Endodermal cell (in vitro differentiated cells): ENCODE measurements at regions not wholly inside any gene's neighbourhood (a gene's known extent, or its start where the extent isn't known, plus 50 kb on each side); places are given as distances from the start of the nearest gene placed in this dataset.

Experiments
- DNase-seq: peaks from one replicate; pipeline ENCODE4 v3.0.0-alpha.2; 2017
- H3K27ac ChIP-seq: 2 replicates; pipeline ENCODE4 v1.5.1; 2013; ENCODE audit warnings: mild to moderate bottlenecking, low read depth, low read length, moderate library complexity
- H3K27me3 ChIP-seq: 2 replicates; pipeline ENCODE4 v1.6.1; 2013; ENCODE audit warnings: mild to moderate bottlenecking, low read length, moderate library complexity; ENCODE audit not compliant: insufficient read depth, control insufficient read depth, poor library complexity, severe bottlenecking
- H3K36me3 ChIP-seq: 2 replicates; pipeline ENCODE4 v1.7.0; 2013; ENCODE audit warnings: mild to moderate bottlenecking, low read length, moderate library complexity; ENCODE audit not compliant: control insufficient read depth, insufficient read depth
- H3K4me1 ChIP-seq: one replicate; pipeline ENCODE4 v1.7.0; 2013; ENCODE audit warnings: low read length; ENCODE audit not compliant: control insufficient read depth, insufficient read depth
- H3K4me3 ChIP-seq: 2 replicates; pipeline ENCODE4 v1.5.1; 2013; ENCODE audit warnings: mild to moderate bottlenecking, low read length, moderate library complexity
- H3K9ac ChIP-seq: 2 replicates; pipeline ENCODE4 v1.6.1; 2013; ENCODE audit warnings: mild to moderate bottlenecking, low read length, moderate library complexity; ENCODE audit not compliant: poor library complexity, severe bottlenecking; ENCODE audit errors: extremely low read depth
- H3K9me3 ChIP-seq: 2 replicates; pipeline ENCODE4 v1.6.1; 2013; ENCODE audit warnings: mild to moderate bottlenecking, low read length, moderate library complexity; ENCODE audit not compliant: control insufficient read depth
- H3K27ac Mint-ChIP-seq: 2 replicates; pipeline ENCODE4 v1.8.0; 2020; ENCODE audit warnings: mixed read lengths
- H3K27me3 Mint-ChIP-seq: 2 replicates; pipeline ENCODE4 v1.8.0; 2021; ENCODE audit warnings: mild to moderate bottlenecking, mixed read lengths; ENCODE audit not compliant: insufficient read depth
- H3K36me3 Mint-ChIP-seq: 2 replicates; pipeline ENCODE4 v1.8.0; 2020; ENCODE audit warnings: low read depth, mixed read lengths
- H3K4me1 Mint-ChIP-seq: 2 replicates; pipeline ENCODE4 v1.8.0; 2020; ENCODE audit warnings: mixed read lengths
- H3K4me3 Mint-ChIP-seq: 2 replicates; pipeline ENCODE4 v1.8.0; 2020; ENCODE audit warnings: mild to moderate bottlenecking, moderate library complexity, mixed read lengths
- H3K9me3 Mint-ChIP-seq: 2 replicates; pipeline ENCODE4 v1.8.0; 2020; ENCODE audit warnings: mild to moderate bottlenecking, mixed read lengths
- WGBS, 2 experiments: methylation state at CpG; one replicate each; pipeline versions ENCODE4 v1.1.5 to v1.1.7; 2013; ENCODE audit warnings: missing lambda C conversion rate in 2 of 2, mixed read lengths in 1 of 2; ENCODE audit not compliant: insufficient coverage in 1 of 2, insufficient read length in 1 of 2; 5-methylcytosine and 5-hydroxymethylcytosine counted together
- TF ChIP-seq, protein P1 (sequence below): fragments of 200-600 bp; sonication (generic); conservative IDR thresholded peaks from 2 replicates; pipeline ENCODE4 v1.5.0; 2021; ENCODE audit warnings: antibody characterized with exemption, mild to moderate bottlenecking

DNA sequence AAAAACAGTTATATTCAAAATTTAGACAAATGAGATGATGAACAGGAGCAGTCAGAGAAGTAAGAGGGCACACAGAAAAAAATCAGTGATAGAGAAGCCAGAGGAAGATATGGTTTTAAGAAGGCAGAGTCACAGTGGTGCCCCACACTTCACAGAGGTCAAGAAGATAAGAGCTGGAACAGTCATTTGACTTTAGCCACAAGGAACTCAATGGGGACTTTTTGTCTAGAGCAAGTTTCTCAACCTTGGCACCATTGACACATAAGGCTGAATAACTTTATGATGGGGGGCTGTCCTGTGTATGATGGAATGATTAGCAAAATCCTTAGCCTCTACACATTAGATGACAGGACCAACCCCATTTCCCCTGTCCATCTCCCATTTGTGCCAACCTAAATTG lies 172.8 kb upstream of the PLEKHG7 start:
- TF ChIP-seq, protein P1, sequence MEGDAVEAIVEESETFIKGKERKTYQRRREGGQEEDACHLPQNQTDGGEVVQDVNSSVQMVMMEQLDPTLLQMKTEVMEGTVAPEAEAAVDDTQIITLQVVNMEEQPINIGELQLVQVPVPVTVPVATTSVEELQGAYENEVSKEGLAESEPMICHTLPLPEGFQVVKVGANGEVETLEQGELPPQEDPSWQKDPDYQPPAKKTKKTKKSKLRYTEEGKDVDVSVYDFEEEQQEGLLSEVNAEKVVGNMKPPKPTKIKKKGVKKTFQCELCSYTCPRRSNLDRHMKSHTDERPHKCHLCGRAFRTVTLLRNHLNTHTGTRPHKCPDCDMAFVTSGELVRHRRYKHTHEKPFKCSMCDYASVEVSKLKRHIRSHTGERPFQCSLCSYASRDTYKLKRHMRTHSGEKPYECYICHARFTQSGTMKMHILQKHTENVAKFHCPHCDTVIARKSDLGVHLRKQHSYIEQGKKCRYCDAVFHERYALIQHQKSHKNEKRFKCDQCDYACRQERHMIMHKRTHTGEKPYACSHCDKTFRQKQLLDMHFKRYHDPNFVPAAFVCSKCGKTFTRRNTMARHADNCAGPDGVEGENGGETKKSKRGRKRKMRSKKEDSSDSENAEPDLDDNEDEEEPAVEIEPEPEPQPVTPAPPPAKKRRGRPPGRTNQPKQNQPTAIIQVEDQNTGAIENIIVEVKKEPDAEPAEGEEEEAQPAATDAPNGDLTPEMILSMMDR: no peak
- no peak overlapping the region for H3K27ac Mint-ChIP-seq
- H3K9me3 Mint-ChIP-seq: no peaks in the 10 kb centered on the region
- H3K27me3 Mint-ChIP-seq: no peaks in the 10 kb centered on the region
- H3K36me3 Mint-ChIP-seq: no peaks in the 10 kb centered on the region
- no peak overlapping the region for H3K4me3 Mint-ChIP-seq
- Histone ChIP-seq H3K4me1 (no peaks in the 10 kb centered on the region), H3K9ac (no peak overlapping the region), H3K36me3 (no peaks in the 10 kb centered on the region), H3K4me3 (no peak overlapping the region), H3K27me3 (no peaks in the 10 kb centered on the region), H3K27ac (no peak overlapping the region), H3K9me3 (no peaks in the 10 kb centered on the region)
- H3K4me1 Mint-ChIP-seq: no peaks in the 10 kb centered on the region
- DNase-seq: no peak

DNA sequence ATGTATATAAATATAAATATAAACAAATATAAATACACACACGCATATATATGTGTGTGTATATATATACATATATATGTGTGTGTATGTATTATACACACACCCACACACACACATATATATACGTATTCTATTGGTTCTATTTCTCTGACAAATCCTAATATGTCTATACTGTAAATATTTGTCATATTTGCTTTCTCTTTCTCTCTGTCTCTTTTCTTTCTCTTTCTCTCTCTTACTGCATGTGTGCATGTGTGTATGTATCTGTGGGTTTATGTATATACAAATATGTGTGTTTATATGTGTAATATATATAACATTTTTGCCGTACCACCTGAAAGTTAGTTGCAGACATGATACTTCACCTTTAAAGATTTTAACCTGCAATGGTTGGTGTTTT lies 174.2 kb upstream of the PLEKHG7 start:
- 100% methylated on average over 1 of the region's 3 CpGs; no CpG with 5 or more reads in 1 of the 2 experiments for WGBS, 2 experiments
- H3K36me3 Mint-ChIP-seq: no peaks in the 10 kb centered on the region
- H3K27ac Mint-ChIP-seq: no peak overlapping the region
- H3K4me3 Mint-ChIP-seq: no peak overlapping the region
- Histone ChIP-seq H3K36me3 (no peaks in the 10 kb centered on the region), H3K4me1 (no peaks in the 10 kb centered on the region), H3K9me3 (no peaks in the 10 kb centered on the region), H3K9ac (no peak overlapping the region), H3K4me3 (no peak overlapping the region), H3K27me3 (no peaks in the 10 kb centered on the region), H3K27ac (no peak overlapping the region)
- no peak for DNase-seq
- H3K9me3 Mint-ChIP-seq: no peaks in the 10 kb centered on the region
- no peaks in the 10 kb centered on the region for H3K27me3 Mint-ChIP-seq
- H3K4me1 Mint-ChIP-seq: no peaks in the 10 kb centered on the region
- TF ChIP-seq, protein P1: no peak

DNA sequence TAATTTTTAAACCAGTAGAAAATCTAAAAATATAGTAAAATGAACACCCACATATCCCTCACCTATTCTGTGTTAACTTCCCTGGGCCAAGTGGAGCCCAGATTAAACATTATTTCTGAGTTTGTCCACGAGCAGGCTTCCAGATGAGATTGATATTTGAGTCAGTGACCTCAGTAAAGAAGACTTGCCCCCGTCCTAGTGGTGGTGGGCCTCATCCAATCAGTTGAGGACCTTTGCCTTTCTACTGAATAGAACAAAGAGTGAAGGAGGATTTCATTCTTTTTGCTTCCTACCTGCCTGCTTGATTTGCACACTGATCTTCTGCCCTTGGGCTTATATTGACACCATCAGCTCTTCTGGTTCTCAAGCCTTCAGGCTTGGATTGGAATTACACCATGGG lies 174.7 kb upstream of the PLEKHG7 start:
- Mint-ChIP-seq H3K9me3 (no peaks in the 10 kb centered on the region), H3K27ac (no peak overlapping the region), H3K4me1 (no peaks in the 10 kb centered on the region), H3K4me3 (no peak overlapping the region), H3K27me3 (no peaks in the 10 kb centered on the region), H3K36me3 (no peaks in the 10 kb centered on the region)
- H3K36me3 ChIP-seq: no peaks in the 10 kb centered on the region
- DNase-seq: no peak
- WGBS, 2 experiments: 84 to 100% methylated on average over 1 to 2 of the region's 2 CpGs
- no peaks in the 10 kb centered on the region for H3K27me3 ChIP-seq
- no peaks in the 10 kb centered on the region for H3K9me3 ChIP-seq
- TF ChIP-seq, protein P1: peak; percentile 49
- H3K9ac ChIP-seq: no peak overlapping the region
- H3K27ac ChIP-seq: no peak overlapping the region
- no peak overlapping the region for H3K4me3 ChIP-seq
- no peaks in the 10 kb centered on the region for H3K4me1 ChIP-seq
